Fibroblast of pulmonary artery (primary cell): ENCODE measurements at regions not wholly inside any gene's neighbourhood (a gene's known extent, or its start where the extent isn't known, plus 50 kb on each side); places are given as distances from the start of the nearest gene placed in this dataset.
"Not testable (repeated sequence)": the region's sequence is repeated elsewhere in the genome, so short reads cannot be mapped to it uniquely, and the experiment has no call there.

Source experiments
- DNase-seq: peaks from one replicate; pipeline ENCODE4 v3.0.0-alpha.2; 2010; ENCODE audit warnings: low read depth
- H3K4me3 ChIP-seq: replicated peaks from 2 replicates; pipeline ENCODE4 v1.5.1; 2011; ENCODE audit warnings: low read depth, mild to moderate bottlenecking, control low read depth, low read length, moderate library complexity
- CTCF ChIP-seq: IDR thresholded peaks from 2 replicates; pipeline ENCODE4 v1.5.1; 2011; ENCODE audit warnings: mild to moderate bottlenecking, control low read depth, low read length, inconsistent platforms; ENCODE audit errors: missing control alignments

DNA sequence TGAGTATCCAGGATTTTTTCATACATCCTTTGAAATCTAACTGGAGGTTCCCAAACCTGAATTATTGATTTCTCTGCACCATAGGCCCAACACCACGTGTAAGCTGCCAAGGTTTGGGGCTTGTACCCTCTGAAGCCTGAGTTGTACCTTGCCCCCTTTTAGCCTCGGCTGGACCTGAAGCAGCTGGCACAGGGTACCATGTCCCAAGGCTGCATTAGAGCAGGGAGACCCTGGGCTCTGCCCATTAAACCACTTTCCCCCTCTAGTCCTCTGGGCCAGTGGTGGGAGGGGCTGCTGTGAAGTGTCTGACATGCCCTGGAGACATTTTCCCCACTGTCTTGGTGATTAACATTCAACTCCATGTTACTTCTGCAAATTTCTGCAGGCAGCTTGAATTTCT is 532.9 kb upstream of the NUDT12 start:
- no peak overlapping the region for H3K4me3 ChIP-seq
- DNase-seq, result no peak
- no peak for TF ChIP-seq CTCF

GRCh38 chr5:104088876-104089778 is 526.5 kb upstream of the NUDT12 start:
- no peak for TF ChIP-seq CTCF
- no peak for DNase-seq
- no peak overlapping the region for H3K4me3 ChIP-seq

GRCh38 chr5:104084896-104085295 is 522.3 kb upstream of the NUDT12 start:
- DNase-seq, result no peak
- no peak for TF ChIP-seq CTCF

DNA sequence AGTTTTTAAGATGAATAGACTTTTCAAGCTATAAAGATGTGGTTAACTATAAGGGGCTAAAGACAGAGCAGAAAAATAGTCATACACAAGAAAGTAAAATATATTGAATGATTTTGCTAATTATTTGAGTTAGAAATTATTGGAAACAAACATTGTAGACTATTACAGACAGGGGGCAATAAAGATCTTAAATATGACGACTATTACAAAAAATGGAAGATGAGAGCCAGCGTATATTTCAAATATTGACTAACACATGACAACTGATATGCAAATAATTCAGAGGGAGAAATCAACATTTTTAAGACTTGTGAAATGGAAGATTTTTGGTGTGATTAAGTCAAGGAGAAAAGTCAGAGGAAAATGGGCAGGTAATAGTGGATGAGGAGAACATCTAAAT is 520.2 kb upstream of the NUDT12 start:
- no peak overlapping the region for H3K4me3 ChIP-seq
- TF ChIP-seq CTCF, result no peak
- no peak for DNase-seq

More at GRCh38 chr5:104084896-104085295, 522.3 kb upstream of the NUDT12 start:
- no peak overlapping the region for H3K4me3 ChIP-seq

DNA sequence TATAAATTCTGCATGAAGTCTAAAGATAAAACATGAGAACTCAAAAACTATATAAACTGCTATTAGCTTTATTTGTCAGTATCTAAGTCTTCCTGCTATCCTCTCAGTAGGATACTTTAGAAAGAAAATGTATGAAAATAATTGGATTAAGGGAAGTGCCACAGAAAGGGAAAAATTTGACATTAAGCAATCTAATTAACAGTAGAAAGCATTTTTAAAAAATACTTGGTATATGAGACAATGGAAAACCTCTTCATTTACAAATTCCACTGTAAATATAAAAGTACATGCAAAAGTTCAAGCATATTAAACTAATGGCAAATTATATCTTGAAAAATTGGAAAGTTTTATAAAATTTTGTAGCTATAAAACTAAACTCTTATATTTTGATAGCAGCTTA is 518.6 kb upstream of the NUDT12 start:
- no peak for TF ChIP-seq CTCF
- no peak overlapping the region for H3K4me3 ChIP-seq
- DNase-seq, result no peak

GRCh38 chr5:104080646-104081175 is 518.1 kb upstream of the NUDT12 start:
- no peak for TF ChIP-seq CTCF
- no peak for DNase-seq
- no peak overlapping the region for H3K4me3 ChIP-seq

GRCh38 chr5:104079861-104080645 is 517.5 kb upstream of the NUDT12 start:
- H3K4me3 ChIP-seq, result not testable (repeated sequence)

More at GRCh38 chr5:104079861-104080645, 517.5 kb upstream of the NUDT12 start:
- DNase-seq, result not testable (repeated sequence)
